Prostate gland (tissue), 2 donors: ENCODE measurements at regions not wholly inside any gene's neighbourhood (a gene's known extent, or its start where the extent isn't known, plus 50 kb on each side); places are given as distances from the start of the nearest gene placed in this dataset.
"Not testable (repeated sequence)": the region's sequence is repeated elsewhere in the genome, so short reads cannot be mapped to it uniquely, and the experiment has no call there.

Source experiments
- DNase-seq: peaks from one replicate; pipeline ENCODE4 v3.0.0-alpha.2; 2019; ENCODE audit warnings: low spot score
- H3K27ac ChIP-seq, 2 donors: fragments of 200-600 bp; sonication (generic); 2 replicates each; pipeline ENCODE4 v1.5.1; 2017 to 2019
- H3K27me3 ChIP-seq: fragments of 200-600 bp; sonication (generic); replicated peaks from 2 replicates; pipeline ENCODE4 v1.5.1; 2019; ENCODE audit not compliant: insufficient read depth
- H3K36me3 ChIP-seq, 2 donors: fragments of 200-600 bp; sonication (generic); 1 replicate in 1 of 2; 2 replicates in 1 of 2; pipeline versions ENCODE4 v1.5.1 to v1.8.1; 2017 to 2019
- H3K4me1 ChIP-seq: fragments of 200-600 bp; sonication (generic); replicated peaks from 2 replicates; pipeline ENCODE4 v1.5.1; 2019
- H3K4me3 ChIP-seq, 2 donors: fragments of 200-600 bp; sonication (generic); 2 replicates each; pipeline ENCODE4 v1.5.1; 2017 to 2019
- H3K9me3 ChIP-seq: fragments of 200-600 bp; sonication (generic); 2 replicates; pipeline ENCODE4 v1.5.1; 2017
- POLR2A ChIP-seq: fragments of 450-650 bp; IDR thresholded peaks from one replicate; pipeline ENCODE4 v1.6.1; 2016; ENCODE audit warnings: antibody characterized with exemption, mild to moderate bottlenecking
- POLR2AphosphoS5 ChIP-seq: sonication (generic); formaldehyde crosslinking; IDR thresholded peaks from one replicate; pipeline ENCODE4 v1.6.1; 2017; ENCODE audit warnings: antibody characterized with exemption
- WGBS: methylation state at CpG from one replicate; pipeline ENCODE4 v1.1.5; 2018; 5-methylcytosine and 5-hydroxymethylcytosine counted together
- intact Hi-C: fragments of 100-400 bp; cut with DNase I; formaldehyde crosslinking; loops from one replicate; pipeline ENCODE4 v1.14.2; 2022
- TF ChIP-seq, protein P1 (sequence below), 4 experiments: fragments of 200-600 bp in 2 of 4; fragments of 450-650 bp in 2 of 4; sonication (generic) in 2 of 4; IDR thresholded peaks; 1 replicate in 3 of 4; 2 replicates in 1 of 4; pipeline ENCODE4 v1.5.1; 2016 to 2019; ENCODE audit warnings: antibody characterized with exemption in 4 of 4, mild to moderate bottlenecking in 2 of 4, moderate library complexity in 2 of 4

GRCh38 chr16:29306943-29307597 lies 99.4 kb downstream of the NPIPB11 start:
- intact Hi-C loops: no loop called here
- WGBS: 90% methylated on average over 10 of the region's 10 CpGs
- H3K27me3 ChIP-seq: no peaks in the 10 kb centered on the region
- no peak for DNase-seq
- H3K4me1 ChIP-seq: no peaks in the 10 kb centered on the region
- H3K27ac ChIP-seq: no peak overlapping the region
- no peak for TF ChIP-seq POLR2A
- no peak for TF ChIP-seq POLR2AphosphoS5
- TF ChIP-seq, protein P1, sequence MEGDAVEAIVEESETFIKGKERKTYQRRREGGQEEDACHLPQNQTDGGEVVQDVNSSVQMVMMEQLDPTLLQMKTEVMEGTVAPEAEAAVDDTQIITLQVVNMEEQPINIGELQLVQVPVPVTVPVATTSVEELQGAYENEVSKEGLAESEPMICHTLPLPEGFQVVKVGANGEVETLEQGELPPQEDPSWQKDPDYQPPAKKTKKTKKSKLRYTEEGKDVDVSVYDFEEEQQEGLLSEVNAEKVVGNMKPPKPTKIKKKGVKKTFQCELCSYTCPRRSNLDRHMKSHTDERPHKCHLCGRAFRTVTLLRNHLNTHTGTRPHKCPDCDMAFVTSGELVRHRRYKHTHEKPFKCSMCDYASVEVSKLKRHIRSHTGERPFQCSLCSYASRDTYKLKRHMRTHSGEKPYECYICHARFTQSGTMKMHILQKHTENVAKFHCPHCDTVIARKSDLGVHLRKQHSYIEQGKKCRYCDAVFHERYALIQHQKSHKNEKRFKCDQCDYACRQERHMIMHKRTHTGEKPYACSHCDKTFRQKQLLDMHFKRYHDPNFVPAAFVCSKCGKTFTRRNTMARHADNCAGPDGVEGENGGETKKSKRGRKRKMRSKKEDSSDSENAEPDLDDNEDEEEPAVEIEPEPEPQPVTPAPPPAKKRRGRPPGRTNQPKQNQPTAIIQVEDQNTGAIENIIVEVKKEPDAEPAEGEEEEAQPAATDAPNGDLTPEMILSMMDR (IDR thresholded peaks at IDR 0.05): no peak
- no peaks in the 10 kb centered on the region for H3K36me3 ChIP-seq
- no peak overlapping the region for H3K4me3 ChIP-seq
- no peaks in the 10 kb centered on the region for H3K9me3 ChIP-seq

DNA sequence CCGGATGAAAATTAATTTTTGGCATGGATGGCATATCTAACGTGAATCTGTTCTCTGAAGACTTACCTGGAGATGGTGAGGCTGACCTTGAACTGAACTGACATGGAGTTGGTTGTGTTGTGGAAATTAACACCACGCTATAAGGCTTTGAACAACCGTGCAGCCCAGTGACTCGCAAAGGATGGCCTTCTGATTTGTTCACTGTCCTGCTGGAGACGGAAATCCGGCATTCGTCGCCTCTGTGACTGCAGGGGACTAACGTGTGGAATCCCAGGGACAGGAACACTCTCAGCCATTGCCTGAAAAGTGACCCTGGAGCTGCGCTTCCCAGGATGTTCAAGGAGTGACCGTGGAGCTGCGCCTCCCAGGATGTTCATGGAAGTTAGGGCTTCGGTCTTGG lies 100.3 kb downstream of the NPIPB11 start:
- no peaks in the 10 kb centered on the region for H3K4me1 ChIP-seq
- TF ChIP-seq, protein P1 (IDR thresholded peaks at IDR 0.05): no peak
- no peak for TF ChIP-seq POLR2AphosphoS5
- no peak for TF ChIP-seq POLR2A
- intact Hi-C loops: no loop called here
- no peaks in the 10 kb centered on the region for H3K9me3 ChIP-seq
- H3K36me3 ChIP-seq: no peaks in the 10 kb centered on the region
- 94% methylated on average over 14 of the region's 14 CpGs for WGBS
- no peak overlapping the region for H3K27ac ChIP-seq
- no peak overlapping the region for H3K4me3 ChIP-seq
- no peak for DNase-seq
- no peaks in the 10 kb centered on the region for H3K27me3 ChIP-seq

DNA sequence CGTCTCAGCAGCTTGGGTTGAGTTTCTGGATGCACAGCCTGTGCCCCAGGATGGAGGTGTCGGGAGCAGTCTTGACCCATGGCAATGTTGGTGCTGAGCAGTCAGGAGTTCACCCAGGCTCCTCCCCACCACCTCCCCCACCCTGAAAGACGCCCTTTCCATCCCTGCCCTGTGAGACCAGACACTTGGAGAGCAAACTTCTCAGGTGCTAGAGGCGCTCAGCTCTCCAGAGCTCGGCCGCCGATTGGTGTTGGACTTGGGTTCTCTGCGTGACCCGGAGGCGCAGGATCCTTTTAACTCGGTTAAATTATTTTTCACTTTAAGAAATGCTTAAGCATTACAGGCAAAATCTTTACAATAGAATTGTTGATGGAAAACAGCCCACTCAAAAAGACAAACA lies 101.5 kb downstream of the NPIPB11 start:
- H3K4me1 ChIP-seq, H3K9me3 ChIP-seq, intact Hi-C loops, H3K27ac ChIP-seq, H3K27me3 ChIP-seq, DNase-seq, H3K4me3 ChIP-seq, H3K36me3 ChIP-seq: not testable (repeated sequence)
- 84% methylated on average over 11 of the region's 11 CpGs for WGBS

- WGBS: 64% methylated on average over 11 of the region's 11 CpGs
- H3K27ac ChIP-seq: no peak overlapping the region
- no peak for DNase-seq
- H3K36me3 ChIP-seq: no peaks in the 10 kb centered on the region
- intact Hi-C loops: no loop called here
- H3K27me3 ChIP-seq: no peaks in the 10 kb centered on the region
- no peaks in the 10 kb centered on the region for H3K9me3 ChIP-seq
- H3K4me1 ChIP-seq: no peaks in the 10 kb centered on the region
- TF ChIP-seq, protein P1 (IDR thresholded peaks at IDR 0.05): no peak
- TF ChIP-seq POLR2A: no peak
- no peak for TF ChIP-seq POLR2AphosphoS5
- H3K4me3 ChIP-seq: no peak overlapping the region
Observed at GRCh38 chr16:29304251-29304650, 102.3 kb downstream of the NPIPB11 start.

DNA sequence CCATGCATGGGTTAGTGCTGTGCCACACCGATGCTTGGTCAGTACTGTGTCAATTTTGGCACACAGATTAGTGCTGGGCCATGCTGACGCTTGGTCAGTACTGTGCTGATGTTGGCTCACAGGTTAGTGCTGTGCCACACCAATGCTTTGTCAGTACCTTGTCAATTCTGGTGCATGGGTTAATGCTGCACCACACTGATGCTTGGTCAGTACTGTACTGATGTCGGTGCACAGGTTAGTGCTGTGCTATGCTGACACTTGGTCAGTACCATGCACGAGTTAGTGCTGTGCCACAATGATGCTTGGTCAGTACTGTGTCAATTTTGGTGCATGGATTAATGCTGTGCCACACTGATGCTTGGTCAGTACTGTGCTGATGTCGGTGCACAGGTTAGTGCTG lies 103.0 kb downstream of the NPIPB11 start:
- no peaks in the 10 kb centered on the region for H3K4me1 ChIP-seq
- no peaks in the 10 kb centered on the region for H3K9me3 ChIP-seq
- intact Hi-C loops: no loop called here
- no peak for DNase-seq
- no peaks in the 10 kb centered on the region for H3K36me3 ChIP-seq
- TF ChIP-seq POLR2AphosphoS5: no peak
- H3K27ac ChIP-seq: no peak overlapping the region
- no peak overlapping the region for H3K4me3 ChIP-seq
- H3K27me3 ChIP-seq: no peaks in the 10 kb centered on the region
- 88% methylated on average over 5 of the region's 5 CpGs for WGBS

GRCh38 chr16:29302976-29303375 lies 103.5 kb downstream of the NPIPB11 start:
- H3K4me3 ChIP-seq: no peak overlapping the region
- TF ChIP-seq POLR2AphosphoS5 (no peak), POLR2A (no peak)
- intact Hi-C loops: no loop called here
- H3K27ac ChIP-seq: no peak overlapping the region
- H3K4me1 ChIP-seq: no peaks in the 10 kb centered on the region
- H3K27me3 ChIP-seq: no peaks in the 10 kb centered on the region
- WGBS: 96% methylated on average over 13 of the region's 13 CpGs
- no peaks in the 10 kb centered on the region for H3K9me3 ChIP-seq
- DNase-seq: no peak
- no peaks in the 10 kb centered on the region for H3K36me3 ChIP-seq

GRCh38 chr16:29302433-29302832 lies 104.1 kb downstream of the NPIPB11 start:
- H3K9me3 ChIP-seq, H3K27me3 ChIP-seq, DNase-seq, H3K36me3 ChIP-seq, H3K27ac ChIP-seq, H3K4me1 ChIP-seq, intact Hi-C loops, H3K4me3 ChIP-seq: not testable (repeated sequence)
- over 99% methylated on average over 20 of the region's 20 CpGs for WGBS

DNA sequence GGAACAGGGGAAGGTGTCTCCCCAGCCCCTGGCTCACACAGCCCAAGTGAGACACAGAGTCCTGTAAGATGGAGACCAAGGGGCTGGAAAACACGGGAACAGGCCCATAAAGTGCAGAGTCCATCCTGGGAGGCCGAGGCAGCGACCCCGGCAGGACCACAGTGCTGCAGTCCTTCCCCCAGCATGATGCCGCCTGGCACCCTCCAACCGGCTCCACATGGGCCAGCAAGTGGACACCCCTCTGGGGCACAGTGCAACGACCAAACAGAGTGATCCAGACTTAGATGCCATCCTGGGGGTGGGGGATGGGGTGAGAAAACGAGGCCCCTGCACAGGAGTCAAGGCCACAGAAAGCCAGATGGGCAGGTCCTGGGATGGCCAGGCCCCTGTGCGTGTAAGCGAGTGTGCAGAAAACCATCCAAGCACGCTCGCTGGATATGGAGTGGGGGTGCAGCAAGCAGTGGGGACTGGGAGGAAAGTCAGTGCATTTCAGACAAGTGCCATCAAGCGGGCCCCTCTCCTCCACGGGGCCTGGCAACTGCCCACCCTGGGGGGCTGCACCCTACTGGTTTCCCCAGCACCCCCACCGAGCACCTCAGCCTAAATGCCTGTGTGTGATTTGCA lies 104.7 kb downstream of the NPIPB11 start:
- H3K4me3 ChIP-seq, H3K27me3 ChIP-seq, intact Hi-C loops, H3K4me1 ChIP-seq, DNase-seq, H3K9me3 ChIP-seq, H3K27ac ChIP-seq, H3K36me3 ChIP-seq: not testable (repeated sequence)
- 90% methylated on average over 15 of the region's 15 CpGs for WGBS
